Mammary epithelial cell (primary cell): ENCODE measurements at regions not wholly inside any gene's neighbourhood (a gene's known extent, or its start where the extent isn't known, plus 50 kb on each side); places are given as distances from the start of the nearest gene placed in this dataset.

Source experiments
- CTCF ChIP-seq, 2 donors: IDR thresholded peaks in 1 of 2; conservative IDR thresholded peaks in 1 of 2; 2 replicates each; pipeline ENCODE4 v1.5.1; 2011 to 2012; ENCODE audit warnings: inconsistent platforms in 2 of 2, low read length in 2 of 2, mild to moderate bottlenecking in 2 of 2, control low read depth in 1 of 2, low read depth in 1 of 2; ENCODE audit not compliant: insufficient read depth in 1 of 2; ENCODE audit errors: extremely low read depth in 1 of 2
- EZH2 ChIP-seq: IDR thresholded peaks from 2 replicates; pipeline ENCODE4 v1.6.1; 2012; ENCODE audit warnings: low read length, inconsistent platforms, borderline replicate concordance

GRCh38 chr11:32225571-32226285, 134.9 kb downstream of the RCN1 start:
- no peak for TF ChIP-seq EZH2
- TF ChIP-seq CTCF (conservative IDR thresholded peaks at IDR 0.05 in 1 of 2, IDR thresholded peaks at IDR 0.05 in 1 of 2; ENCODE audit: extremely low read depth in 1 of 2, insufficient read depth in 1 of 2, low read depth in 1 of 2, low read length in 2 of 2) = no peak
